GM12864 (cell line): ENCODE measurements at regions not wholly inside any gene's neighbourhood (a gene's known extent, or its start where the extent isn't known, plus 50 kb on each side); places are given as distances from the start of the nearest gene placed in this dataset.

ENCODE experiments used
- DNase-seq: peaks from one replicate; pipeline ENCODE4 v3.0.0-alpha.2; 2011; ENCODE audit warnings: low read depth
- H3K4me3 ChIP-seq: 2 replicates; pipeline ENCODE4 v1.5.1; 2011; ENCODE audit warnings: mild to moderate bottlenecking, low read depth, low read length, control low read depth
- CTCF ChIP-seq: IDR thresholded peaks from 2 replicates; pipeline ENCODE4 v1.5.1; 2011; ENCODE audit warnings: low read depth, mild to moderate bottlenecking, moderate library complexity, low read length, control low read depth, inconsistent platforms; ENCODE audit errors: missing control alignments

GRCh38 chr5:13511442-13511841 is 433.0 kb downstream of the DNAH5 start:
- no peak for DNase-seq
- no peak for TF ChIP-seq CTCF
- no peak overlapping the region for H3K4me3 ChIP-seq

GRCh38 chr5:13510616-13511015 is 433.9 kb downstream of the DNAH5 start:
- no peak for TF ChIP-seq CTCF
- H3K4me3 ChIP-seq, result no peak overlapping the region
- no peak for DNase-seq

- TF ChIP-seq CTCF, result no peak
- no peak for DNase-seq
- H3K4me3 ChIP-seq, result no peak overlapping the region
Observed at GRCh38 chr5:13508559-13508958, 435.9 kb downstream of the DNAH5 start.

DNA sequence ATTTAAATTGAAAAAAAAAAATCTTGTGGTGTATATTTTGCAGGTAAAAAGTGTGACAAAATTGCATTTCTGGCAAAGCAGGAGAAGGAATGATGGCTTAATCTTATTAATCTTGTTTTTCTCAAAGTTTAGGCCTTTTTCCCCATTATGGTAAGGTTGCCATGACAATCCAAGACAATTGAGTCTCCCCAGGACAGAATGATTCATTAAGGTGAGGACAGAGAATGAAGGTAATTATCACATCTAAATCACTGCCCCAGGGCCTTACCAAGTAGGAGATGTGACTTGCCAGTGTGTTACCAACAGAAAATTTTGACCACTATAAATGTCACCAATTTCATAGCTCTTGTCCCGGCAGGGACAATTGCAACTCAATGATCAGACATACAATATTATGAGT is 439.2 kb downstream of the DNAH5 start:
- H3K4me3 ChIP-seq, result no peak overlapping the region
- DNase-seq, result no peak
- no peak for TF ChIP-seq CTCF

DNA sequence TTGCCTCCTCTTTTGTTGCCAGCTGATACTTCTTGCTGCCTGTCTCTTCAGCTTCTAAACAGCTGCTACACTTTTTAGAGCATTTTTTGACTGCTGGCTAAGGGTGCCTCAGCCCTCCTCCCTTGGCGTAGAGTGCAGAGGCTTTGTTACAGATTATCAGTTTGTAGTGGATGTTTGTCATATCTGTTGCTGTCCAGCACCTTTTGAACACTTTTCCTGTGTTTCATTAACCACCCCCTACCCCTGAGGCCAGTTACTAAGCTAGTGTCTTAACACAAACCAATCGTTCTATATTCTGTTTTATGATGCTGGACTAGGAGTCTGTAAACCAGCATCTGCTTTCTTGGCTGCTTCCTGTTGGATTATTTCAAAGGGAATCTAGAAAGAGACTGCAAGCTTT is 441.5 kb downstream of the DNAH5 start:
- DNase-seq, result no peak
- no peak for TF ChIP-seq CTCF

DNA sequence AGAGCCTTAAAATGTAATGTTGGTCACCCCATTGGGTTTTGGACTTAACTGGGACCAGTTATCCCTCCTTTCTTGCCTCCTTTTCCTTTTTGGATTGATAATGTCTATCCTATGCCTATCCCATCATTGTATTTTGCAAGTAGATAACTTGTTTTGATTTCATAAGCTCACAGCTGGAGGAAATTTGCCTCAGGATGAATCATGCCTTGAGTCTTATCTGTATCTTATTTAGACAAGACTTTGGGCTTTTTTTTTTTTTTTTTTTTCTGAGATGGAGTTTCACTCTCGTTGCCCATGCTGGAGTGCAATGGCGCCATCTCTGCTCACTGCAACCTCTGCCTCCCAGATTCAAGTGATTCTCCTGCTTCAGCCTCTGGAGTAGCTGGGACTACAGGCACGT is 443.3 kb downstream of the DNAH5 start:
- no peak for TF ChIP-seq CTCF
- H3K4me3 ChIP-seq, result no peak overlapping the region
- DNase-seq, result no peak

More for the DNA sequence above, 441.5 kb downstream of the DNAH5 start:
- no peak overlapping the region for H3K4me3 ChIP-seq

- H3K4me3 ChIP-seq, result no peak overlapping the region
- no peak for DNase-seq
- TF ChIP-seq CTCF, result no peak
Observed at GRCh38 chr5:13498279-13498678, 446.2 kb downstream of the DNAH5 start.
